IMR-90 (cell line): ENCODE measurements at regions not wholly inside any gene's neighbourhood (a gene's known extent, or its start where the extent isn't known, plus 50 kb on each side); places are given as distances from the start of the nearest gene placed in this dataset.

Experiments used
- POLR2A ChIP-seq: IDR thresholded peaks from 2 replicates; pipeline ENCODE4 v1.6.1; 2012; ENCODE audit warnings: mild to moderate bottlenecking, low read depth, low read length
- RCOR1 ChIP-seq: IDR thresholded peaks from 2 replicates; pipeline ENCODE4 v1.6.1; 2012; ENCODE audit warnings: mild to moderate bottlenecking, low read length, improper control_type of control experiment; ENCODE audit not compliant: insufficient replicate concordance
- TF ChIP-seq, protein P1 (sequence below): conservative IDR thresholded peaks from 2 replicates; pipeline ENCODE4 v1.5.1; 2012; ENCODE audit warnings: mild to moderate bottlenecking, low read depth, low read length, improper control_type of control experiment
- TF ChIP-seq, protein P2 (sequence below): fragments of 150-350 bp; IDR thresholded peaks from 2 replicates; pipeline ENCODE4 v1.6.1; 2016; ENCODE audit warnings: low read depth, mild to moderate bottlenecking, low read length, moderate library complexity, borderline replicate concordance

GRCh38 chr5:96072138-96072790 is 110.6 kb upstream of the ELL2 start:
- TF ChIP-seq, protein P1, sequence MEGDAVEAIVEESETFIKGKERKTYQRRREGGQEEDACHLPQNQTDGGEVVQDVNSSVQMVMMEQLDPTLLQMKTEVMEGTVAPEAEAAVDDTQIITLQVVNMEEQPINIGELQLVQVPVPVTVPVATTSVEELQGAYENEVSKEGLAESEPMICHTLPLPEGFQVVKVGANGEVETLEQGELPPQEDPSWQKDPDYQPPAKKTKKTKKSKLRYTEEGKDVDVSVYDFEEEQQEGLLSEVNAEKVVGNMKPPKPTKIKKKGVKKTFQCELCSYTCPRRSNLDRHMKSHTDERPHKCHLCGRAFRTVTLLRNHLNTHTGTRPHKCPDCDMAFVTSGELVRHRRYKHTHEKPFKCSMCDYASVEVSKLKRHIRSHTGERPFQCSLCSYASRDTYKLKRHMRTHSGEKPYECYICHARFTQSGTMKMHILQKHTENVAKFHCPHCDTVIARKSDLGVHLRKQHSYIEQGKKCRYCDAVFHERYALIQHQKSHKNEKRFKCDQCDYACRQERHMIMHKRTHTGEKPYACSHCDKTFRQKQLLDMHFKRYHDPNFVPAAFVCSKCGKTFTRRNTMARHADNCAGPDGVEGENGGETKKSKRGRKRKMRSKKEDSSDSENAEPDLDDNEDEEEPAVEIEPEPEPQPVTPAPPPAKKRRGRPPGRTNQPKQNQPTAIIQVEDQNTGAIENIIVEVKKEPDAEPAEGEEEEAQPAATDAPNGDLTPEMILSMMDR = no peak
- TF ChIP-seq POLR2A = no peak
- TF ChIP-seq, protein P2, sequence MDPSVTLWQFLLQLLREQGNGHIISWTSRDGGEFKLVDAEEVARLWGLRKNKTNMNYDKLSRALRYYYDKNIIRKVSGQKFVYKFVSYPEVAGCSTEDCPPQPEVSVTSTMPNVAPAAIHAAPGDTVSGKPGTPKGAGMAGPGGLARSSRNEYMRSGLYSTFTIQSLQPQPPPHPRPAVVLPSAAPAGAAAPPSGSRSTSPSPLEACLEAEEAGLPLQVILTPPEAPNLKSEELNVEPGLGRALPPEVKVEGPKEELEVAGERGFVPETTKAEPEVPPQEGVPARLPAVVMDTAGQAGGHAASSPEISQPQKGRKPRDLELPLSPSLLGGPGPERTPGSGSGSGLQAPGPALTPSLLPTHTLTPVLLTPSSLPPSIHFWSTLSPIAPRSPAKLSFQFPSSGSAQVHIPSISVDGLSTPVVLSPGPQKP = no peak
- no peak for TF ChIP-seq RCOR1
